RWPE2 (cell line): ENCODE measurements at regions not wholly inside any gene's neighbourhood (a gene's known extent, or its start where the extent isn't known, plus 50 kb on each side); places are given as distances from the start of the nearest gene placed in this dataset.

Experiments
- ATAC-seq: fragments of 200-7000 bp; cut with Tn5 transposase; 3 replicates; pipeline ENCODE4 v1.9.1; 2021; ENCODE audit warnings: low read depth
- DNase-seq: peaks from one replicate; pipeline ENCODE4 v3.0.0-alpha.2; 2020; ENCODE audit warnings: low spot score
- H3K27ac ChIP-seq: fragments of 450-650 bp; 2 replicates; pipeline ENCODE4 v1.5.1; 2017; ENCODE audit warnings: mild to moderate bottlenecking; ENCODE audit not compliant: poor library complexity, severe bottlenecking
- H3K27me3 ChIP-seq: fragments of 250-450 bp; sonication (Bioruptor Pico); 2 replicates; pipeline ENCODE4 v1.5.1; 2021; ENCODE audit warnings: mild to moderate bottlenecking, moderate library complexity; ENCODE audit not compliant: insufficient read depth, poor library complexity, severe bottlenecking
- H3K36me3 ChIP-seq: fragments of 250-450 bp; sonication (Bioruptor Pico); 2 replicates; pipeline ENCODE4 v1.5.1; 2020; ENCODE audit warnings: low read depth, mild to moderate bottlenecking, moderate library complexity
- H3K4me1 ChIP-seq: fragments of 250-450 bp; sonication (Bioruptor Pico); 2 replicates; pipeline ENCODE4 v1.5.1; 2021; ENCODE audit warnings: mild to moderate bottlenecking, moderate library complexity; ENCODE audit not compliant: insufficient read depth, poor library complexity, severe bottlenecking
- H3K4me3 ChIP-seq: fragments of 250-450 bp; sonication (Bioruptor Pico); 2 replicates; pipeline ENCODE4 v1.5.1; 2021; ENCODE audit warnings: mild to moderate bottlenecking, moderate library complexity; ENCODE audit not compliant: severe bottlenecking
- H3K9me3 ChIP-seq: fragments of 250-450 bp; sonication (Bioruptor Pico); 2 replicates; pipeline ENCODE4 v1.5.1; 2021; ENCODE audit warnings: mild to moderate bottlenecking, moderate library complexity; ENCODE audit not compliant: severe bottlenecking
- TF ChIP-seq, protein P1 (sequence below): fragments of 450-650 bp; IDR thresholded peaks from one replicate; pipeline ENCODE4 v1.5.1; 2017; ENCODE audit warnings: mild to moderate bottlenecking, moderate library complexity; ENCODE audit not compliant: poor library complexity, severe bottlenecking

DNA sequence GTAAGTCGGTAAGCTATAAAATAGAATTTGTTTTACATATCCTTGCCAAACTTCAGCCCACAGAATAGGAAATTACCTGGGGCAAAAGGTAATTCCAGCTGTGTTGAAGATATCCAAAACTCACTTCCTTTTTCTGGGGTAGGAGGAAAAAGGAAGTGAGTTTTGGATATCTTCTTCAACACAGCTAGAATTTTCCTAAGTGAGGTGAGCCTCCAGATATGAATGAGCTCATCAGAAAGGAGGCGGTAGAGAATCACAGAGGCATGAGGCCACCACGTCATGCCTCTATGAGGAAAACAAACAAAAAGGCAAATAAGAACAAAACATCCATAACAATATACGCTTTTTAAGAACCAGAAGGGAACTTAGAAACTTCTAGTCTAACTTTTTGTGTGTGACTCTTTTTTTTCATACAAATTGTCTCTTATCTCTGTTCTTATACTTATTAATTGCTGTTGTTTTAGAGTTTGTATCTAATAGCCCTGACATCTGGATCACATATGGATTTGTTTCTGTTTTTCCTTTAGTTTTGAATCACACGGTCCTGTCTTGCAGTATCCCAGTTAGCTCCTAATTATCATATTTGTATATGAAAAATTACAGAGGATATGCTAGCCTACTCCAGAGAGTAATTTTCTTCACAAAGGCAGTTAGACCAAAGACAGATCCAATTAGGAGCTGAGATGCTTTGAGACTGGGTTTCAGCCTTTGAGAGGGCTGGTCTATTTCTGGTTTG is 104.5 kb downstream of the RBM43 start:
- DNase-seq (no peak), ATAC-seq (no peak)
- TF ChIP-seq, protein P1, sequence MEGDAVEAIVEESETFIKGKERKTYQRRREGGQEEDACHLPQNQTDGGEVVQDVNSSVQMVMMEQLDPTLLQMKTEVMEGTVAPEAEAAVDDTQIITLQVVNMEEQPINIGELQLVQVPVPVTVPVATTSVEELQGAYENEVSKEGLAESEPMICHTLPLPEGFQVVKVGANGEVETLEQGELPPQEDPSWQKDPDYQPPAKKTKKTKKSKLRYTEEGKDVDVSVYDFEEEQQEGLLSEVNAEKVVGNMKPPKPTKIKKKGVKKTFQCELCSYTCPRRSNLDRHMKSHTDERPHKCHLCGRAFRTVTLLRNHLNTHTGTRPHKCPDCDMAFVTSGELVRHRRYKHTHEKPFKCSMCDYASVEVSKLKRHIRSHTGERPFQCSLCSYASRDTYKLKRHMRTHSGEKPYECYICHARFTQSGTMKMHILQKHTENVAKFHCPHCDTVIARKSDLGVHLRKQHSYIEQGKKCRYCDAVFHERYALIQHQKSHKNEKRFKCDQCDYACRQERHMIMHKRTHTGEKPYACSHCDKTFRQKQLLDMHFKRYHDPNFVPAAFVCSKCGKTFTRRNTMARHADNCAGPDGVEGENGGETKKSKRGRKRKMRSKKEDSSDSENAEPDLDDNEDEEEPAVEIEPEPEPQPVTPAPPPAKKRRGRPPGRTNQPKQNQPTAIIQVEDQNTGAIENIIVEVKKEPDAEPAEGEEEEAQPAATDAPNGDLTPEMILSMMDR, result no peak
- Histone ChIP-seq H3K4me1 (no peaks in the 10 kb centered on the region), H3K9me3 (no peaks in the 10 kb centered on the region), H3K27me3 (no peaks in the 10 kb centered on the region), H3K27ac (no peak overlapping the region), H3K36me3 (no peaks in the 10 kb centered on the region), H3K4me3 (no peak overlapping the region)

DNA sequence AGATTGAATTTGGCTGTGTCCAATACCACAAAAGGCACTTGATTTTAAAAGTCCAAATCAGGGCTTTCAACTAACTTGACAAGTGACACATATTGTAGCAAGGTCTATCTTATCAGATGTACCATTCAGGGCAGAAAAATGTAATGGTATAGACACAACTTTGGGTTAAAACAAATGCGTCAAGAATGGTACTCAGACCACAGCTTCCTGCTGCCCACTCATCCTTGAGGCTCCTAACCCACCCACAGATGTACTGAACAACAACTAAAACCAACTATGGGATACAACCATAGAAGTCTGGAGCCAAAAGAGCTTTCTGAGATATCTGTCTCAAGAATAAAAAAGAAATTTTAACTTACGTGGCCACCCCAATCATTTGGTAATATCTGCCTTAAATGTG is 105.2 kb downstream of the RBM43 start:
- H3K4me1 ChIP-seq, result no peaks in the 10 kb centered on the region
- no peaks in the 10 kb centered on the region for H3K36me3 ChIP-seq
- ATAC-seq (no peak), DNase-seq (no peak)
- TF ChIP-seq, protein P1, result no peak
- H3K27ac ChIP-seq, result no peak overlapping the region
- no peaks in the 10 kb centered on the region for H3K9me3 ChIP-seq
- no peaks in the 10 kb centered on the region for H3K27me3 ChIP-seq
- no peak overlapping the region for H3K4me3 ChIP-seq

DNA sequence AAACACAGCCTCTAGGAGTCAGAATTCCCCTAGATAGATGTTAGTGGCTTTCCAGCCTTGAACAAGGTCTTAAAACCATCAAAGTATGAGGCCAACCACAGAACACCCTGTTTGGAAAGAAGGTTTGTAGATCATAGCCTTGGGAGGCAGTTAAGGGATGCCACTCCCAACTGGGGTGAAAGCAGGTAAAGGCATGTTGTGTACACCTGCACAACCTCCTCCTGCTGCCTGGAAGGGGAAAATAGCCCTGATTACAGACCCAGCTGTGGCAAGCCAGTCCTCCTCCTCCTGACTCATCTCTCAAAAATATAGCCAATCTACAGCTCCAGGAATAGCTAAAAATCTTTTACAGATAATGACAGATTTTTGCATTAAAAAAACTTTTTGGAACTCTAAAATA is 108.1 kb downstream of the RBM43 start:
- H3K4me3 ChIP-seq, result no peak overlapping the region
- H3K9me3 ChIP-seq, result no peaks in the 10 kb centered on the region
- no peaks in the 10 kb centered on the region for H3K4me1 ChIP-seq
- H3K36me3 ChIP-seq, result no peaks in the 10 kb centered on the region
- DNase-seq, result no peak
- peak; percentile 61; the same call in 2 of the 3 replicates for ATAC-seq
- no peaks in the 10 kb centered on the region for H3K27me3 ChIP-seq
- TF ChIP-seq, protein P1, result no peak
- no peak overlapping the region for H3K27ac ChIP-seq

DNA sequence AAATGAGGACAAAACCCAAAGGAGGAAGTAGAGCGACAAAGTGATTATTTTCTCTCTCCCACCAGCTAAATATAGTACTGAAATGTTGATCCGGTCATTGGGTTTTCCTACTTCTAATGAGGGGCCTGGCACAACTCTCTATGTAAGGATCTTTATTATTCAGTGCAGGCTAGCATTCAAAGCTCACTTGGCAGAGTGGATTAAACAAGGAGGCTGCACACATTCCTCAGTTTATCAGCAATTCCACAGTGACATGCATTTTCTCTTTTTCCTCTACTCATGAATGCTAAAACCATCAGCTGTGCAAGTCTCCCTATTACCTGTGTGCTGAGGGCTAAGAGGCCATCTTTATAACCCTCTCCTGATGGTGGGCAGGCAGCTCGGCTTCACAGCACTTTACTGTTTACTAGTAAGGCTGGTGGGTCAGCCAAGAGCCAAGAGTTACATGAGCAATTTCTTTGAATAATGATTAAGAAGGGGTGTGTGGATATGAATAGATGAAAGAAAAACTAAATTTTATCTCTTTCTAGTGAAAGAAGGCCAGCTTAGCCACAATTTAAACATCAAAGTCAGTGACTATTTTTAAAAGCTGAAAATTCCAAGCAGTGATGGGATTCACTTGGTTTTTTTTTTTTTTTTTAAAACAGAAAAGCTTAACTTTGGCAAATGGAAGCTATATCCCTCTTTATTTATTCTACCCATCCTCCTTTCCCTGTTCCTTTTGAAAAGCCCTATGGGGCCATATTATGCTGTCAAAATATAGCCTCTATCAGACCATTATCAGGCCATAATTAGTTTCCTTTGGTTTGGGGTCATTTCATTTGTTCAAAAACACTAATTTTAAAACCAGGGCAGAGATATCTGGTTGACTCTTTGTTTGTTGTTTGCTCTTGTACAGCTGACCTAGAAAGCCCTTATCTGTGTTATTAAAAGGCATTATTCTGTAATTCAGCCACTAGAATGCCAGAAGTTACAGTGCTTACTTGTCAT is 111.0 kb downstream of the RBM43 start:
- Histone ChIP-seq H3K4me1 (no peaks in the 10 kb centered on the region), H3K4me3 (no peak overlapping the region), H3K27ac (no peak overlapping the region), H3K36me3 (no peaks in the 10 kb centered on the region), H3K27me3 (no peaks in the 10 kb centered on the region), H3K9me3 (no peaks in the 10 kb centered on the region)
- TF ChIP-seq, protein P1, result no peak
- ATAC-seq, result no peak
- DNase-seq, result no peak

DNA sequence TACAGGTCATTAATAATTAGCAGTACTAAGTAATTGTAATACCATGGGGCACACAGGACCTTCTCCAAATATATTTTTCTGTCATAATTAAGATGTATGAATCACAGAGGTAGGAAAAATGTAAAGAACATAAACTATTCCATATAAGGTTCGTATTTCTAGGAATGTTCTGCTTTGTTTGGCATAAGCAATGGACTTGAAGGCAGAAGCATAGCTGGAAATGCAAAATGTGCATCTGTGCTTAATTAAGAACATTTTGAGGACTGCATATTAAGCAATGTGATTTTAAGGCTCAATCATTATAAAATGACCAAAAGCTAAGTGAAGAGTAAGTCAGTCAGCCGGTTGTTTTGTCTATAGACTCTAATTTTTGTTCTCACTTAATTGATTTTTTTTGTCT is 123.2 kb downstream of the RBM43 start:
- no peak overlapping the region for H3K4me3 ChIP-seq
- TF ChIP-seq, protein P1, result no peak
- ATAC-seq, result no peak
- no peak for DNase-seq
- no peaks in the 10 kb centered on the region for H3K9me3 ChIP-seq
- H3K4me1 ChIP-seq, result no peaks in the 10 kb centered on the region
- H3K27ac ChIP-seq, result no peak overlapping the region
- H3K27me3 ChIP-seq, result no peaks in the 10 kb centered on the region
- no peaks in the 10 kb centered on the region for H3K36me3 ChIP-seq
